ENCODE measurements at regions not wholly inside any gene's neighbourhood (a gene's known extent, or its start where the extent isn't known, plus 50 kb on each side); places are given as distances from the start of the nearest gene placed in this dataset.
"Not testable (repeated sequence)": the region's sequence is repeated elsewhere in the genome, so short reads cannot be mapped to it uniquely, and the experiment has no call there.

DNA sequence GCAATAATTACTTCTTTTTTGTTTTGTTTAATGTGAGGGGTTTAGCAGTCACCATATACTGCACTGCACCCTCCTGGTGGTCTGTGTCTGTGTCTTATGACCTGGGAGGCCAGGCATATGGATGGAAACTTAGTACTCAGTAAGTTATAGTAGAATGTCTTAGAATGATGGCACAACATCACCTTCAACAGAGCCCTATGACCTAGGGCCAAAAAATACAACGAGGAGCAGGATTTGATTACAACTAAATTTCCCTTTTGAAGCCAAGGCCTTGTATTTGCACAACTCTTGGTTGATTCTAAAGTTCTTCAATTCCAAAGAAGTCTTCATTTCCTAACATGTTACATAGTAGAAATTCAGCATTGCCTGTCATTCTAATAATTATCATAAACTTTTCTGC lies 422.1 kb upstream of the PIK3R1 start:
- Mint-ChIP-seq H3K27me3 (no peaks in the 10 kb centered on the region), H3K27ac (no peak overlapping the region), H3K9me3 (ENCODE audit: low read depth) (no peaks in the 10 kb centered on the region), H3K4me1 (ENCODE audit: low read depth) (no peaks in the 10 kb centered on the region), H3K4me3 (no peak overlapping the region), H3K36me3 (no peaks in the 10 kb centered on the region)

DNA sequence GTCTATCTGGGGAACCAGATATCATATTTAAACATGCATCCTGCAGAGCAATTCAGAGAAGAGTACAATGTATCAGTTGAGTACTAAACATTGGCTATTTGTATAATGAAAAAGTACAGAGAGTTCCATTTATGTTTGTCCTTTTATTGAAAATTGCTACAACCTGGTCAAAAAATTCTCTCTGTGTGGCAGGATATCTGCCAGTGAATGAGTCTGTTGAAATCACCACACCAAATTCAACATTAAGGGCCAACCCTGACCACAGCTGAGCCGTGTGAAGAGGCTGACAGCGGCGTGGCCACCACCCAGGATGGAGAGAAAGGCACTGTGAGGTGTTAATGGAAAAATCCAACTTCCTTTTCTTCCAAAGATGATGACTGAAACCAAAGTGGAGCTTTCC lies 422.7 kb upstream of the PIK3R1 start:
- H3K9me3 Mint-ChIP-seq (ENCODE audit: low read depth): no peaks in the 10 kb centered on the region
- H3K27ac Mint-ChIP-seq: no peak overlapping the region
- H3K36me3 Mint-ChIP-seq: no peaks in the 10 kb centered on the region
- no peaks in the 10 kb centered on the region for H3K27me3 Mint-ChIP-seq
- H3K4me1 Mint-ChIP-seq (ENCODE audit: low read depth): no peaks in the 10 kb centered on the region
- H3K4me3 Mint-ChIP-seq: no peak overlapping the region

DNA sequence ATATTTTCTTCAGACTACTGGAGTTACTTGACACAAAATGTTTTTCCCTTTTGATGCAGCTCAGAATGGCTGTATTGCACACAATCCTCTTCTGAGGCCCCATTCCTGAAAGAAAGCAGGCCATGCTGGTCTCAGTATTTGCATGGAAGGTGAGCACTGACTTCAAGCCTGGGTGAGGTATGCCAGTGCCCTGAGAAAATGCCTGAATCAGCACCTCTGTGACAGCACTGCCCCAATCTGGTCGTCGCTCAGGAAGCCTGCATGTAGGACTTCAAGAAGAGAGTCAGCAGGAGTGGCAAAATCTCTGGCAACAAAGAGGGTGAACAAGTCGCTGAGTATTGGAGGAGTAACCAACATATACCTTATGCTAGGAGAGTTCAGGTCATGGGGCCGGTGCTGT lies 425.2 kb upstream of the PIK3R1 start:
- Mint-ChIP-seq H3K9me3 (ENCODE audit: low read depth) (no peaks in the 10 kb centered on the region), H3K27ac (no peak overlapping the region), H3K27me3 (no peaks in the 10 kb centered on the region), H3K4me3 (no peak overlapping the region), H3K4me1 (ENCODE audit: low read depth) (no peaks in the 10 kb centered on the region), H3K36me3 (no peaks in the 10 kb centered on the region)

DNA sequence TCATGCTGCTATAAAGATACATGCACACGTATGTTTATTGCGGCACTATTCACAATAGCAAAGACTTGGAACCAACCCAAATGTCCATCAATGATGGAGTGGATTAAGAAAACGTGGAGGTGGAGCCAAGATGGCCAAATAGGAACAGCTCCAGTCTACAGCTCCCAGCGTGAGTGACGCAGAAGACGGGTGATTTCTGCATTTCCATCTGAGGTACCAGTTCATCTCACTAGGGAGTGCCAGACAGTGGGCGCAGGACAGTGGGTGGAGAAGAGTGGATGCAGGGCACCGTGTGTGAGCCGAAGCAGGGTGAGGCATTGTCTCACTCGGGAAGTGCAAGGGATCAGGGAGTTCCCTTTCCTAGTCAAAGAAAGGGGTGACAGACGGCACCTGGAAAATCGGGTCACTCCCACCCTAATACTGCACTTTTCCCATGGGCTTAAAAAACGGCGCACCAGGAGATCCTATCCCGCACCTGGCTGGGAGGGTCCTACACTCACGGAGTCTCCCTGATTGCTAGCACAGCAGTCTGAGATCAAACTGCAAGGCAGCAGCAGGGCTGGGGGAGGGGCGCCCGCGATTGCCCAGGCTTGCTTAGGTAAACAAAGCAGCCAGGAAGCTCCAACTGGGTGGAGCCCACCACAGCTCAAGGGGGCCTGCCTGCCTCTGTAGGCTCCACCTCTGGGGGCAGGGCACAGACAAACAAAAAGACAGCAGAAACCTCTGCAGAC lies 435.5 kb upstream of the PIK3R1 start:
- H3K4me3 Mint-ChIP-seq; H3K9me3 Mint-ChIP-seq (ENCODE audit: low read depth); H3K27ac Mint-ChIP-seq; H3K27me3 Mint-ChIP-seq; H3K36me3 Mint-ChIP-seq; H3K4me1 Mint-ChIP-seq (ENCODE audit: low read depth): not testable (repeated sequence)

DNA sequence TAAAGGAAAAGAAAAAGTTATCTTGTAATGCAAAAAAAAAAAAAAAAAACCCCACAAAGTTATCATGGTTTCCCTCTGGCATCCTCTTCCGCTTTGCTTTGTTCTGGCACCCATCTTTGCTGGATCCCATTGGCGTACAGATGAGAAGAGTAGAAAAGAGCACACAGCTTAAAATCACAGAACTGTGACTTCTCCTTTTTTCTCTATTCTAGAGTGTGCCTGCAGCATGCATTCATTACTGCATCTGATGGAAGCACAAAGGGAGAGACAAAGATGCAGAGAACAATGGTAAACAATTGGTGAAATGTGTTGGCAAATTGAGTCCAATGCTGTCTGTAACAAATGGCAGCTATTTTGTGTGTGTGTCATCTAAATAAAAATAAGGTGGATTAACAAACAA lies 440.8 kb upstream of the PIK3R1 start:
- peaks cover 2% of the 10 kb centered on the region for H3K36me3 Mint-ChIP-seq
- no peak overlapping the region for H3K4me3 Mint-ChIP-seq
- H3K9me3 Mint-ChIP-seq (ENCODE audit: low read depth): no peaks in the 10 kb centered on the region
- no peaks in the 10 kb centered on the region for H3K27me3 Mint-ChIP-seq
- no peak overlapping the region for H3K27ac Mint-ChIP-seq
- H3K4me1 Mint-ChIP-seq (ENCODE audit: low read depth): no peaks in the 10 kb centered on the region

DNA sequence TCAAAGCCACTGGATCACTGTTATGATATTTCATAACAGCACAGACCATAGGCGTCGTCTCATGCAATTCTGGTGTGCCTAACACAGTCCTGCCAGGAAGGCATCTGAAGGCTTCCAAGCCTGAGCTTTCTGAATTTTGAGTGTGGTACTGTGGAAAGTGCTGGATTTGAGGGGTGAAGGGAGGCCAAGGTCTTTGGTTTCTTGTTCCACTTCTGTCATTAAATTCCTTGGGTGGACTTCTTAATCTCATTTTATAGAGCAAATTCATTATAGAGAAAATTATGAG lies 441.3 kb upstream of the PIK3R1 start:
- H3K36me3 Mint-ChIP-seq: peaks cover 2% of the 10 kb centered on the region
- H3K9me3 Mint-ChIP-seq (ENCODE audit: low read depth): no peaks in the 10 kb centered on the region
- no peak overlapping the region for H3K27ac Mint-ChIP-seq
- H3K4me3 Mint-ChIP-seq: no peak overlapping the region
- no peaks in the 10 kb centered on the region for H3K27me3 Mint-ChIP-seq
- no peaks in the 10 kb centered on the region for H3K4me1 Mint-ChIP-seq (ENCODE audit: low read depth)

DNA sequence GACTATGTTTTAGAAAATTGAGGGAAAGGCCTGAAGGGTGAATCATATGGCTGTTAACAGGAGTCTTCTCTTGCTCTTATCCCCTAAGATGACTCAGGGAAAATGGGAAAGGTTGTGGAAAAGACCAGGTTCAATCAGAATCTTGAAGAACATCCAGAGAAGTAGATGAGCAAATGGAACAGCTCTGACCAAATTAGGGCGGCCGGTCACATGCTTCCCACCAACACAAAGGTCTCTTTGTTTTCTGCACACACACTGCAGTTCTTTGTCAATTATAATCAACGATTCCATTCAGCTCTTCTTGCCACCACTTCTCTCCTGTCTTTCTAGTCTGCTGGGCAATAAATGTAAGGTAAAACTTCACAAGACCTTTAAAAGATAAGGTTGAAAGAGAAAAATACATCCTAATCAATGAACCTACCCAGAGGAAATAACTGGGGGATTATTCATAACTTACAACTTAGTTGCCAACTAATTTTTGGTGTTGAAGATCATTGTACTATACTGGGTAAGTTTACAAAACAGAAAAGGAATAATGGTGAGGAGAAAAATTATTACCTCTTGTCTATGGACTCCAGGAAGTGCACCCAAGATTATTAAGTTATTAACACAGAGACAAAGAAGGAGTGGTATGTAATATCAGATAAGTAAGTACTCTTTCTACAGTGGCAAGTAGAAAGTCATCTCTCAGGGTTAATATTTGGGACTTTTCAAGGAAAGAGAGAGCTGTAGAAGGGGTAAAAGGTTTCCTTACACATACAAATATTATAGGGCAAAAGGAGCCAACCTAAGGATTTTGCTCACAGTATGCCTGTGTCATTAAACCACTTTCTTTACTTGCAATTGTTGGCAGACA lies 441.9 kb upstream of the PIK3R1 start:
- no peaks in the 10 kb centered on the region for H3K9me3 Mint-ChIP-seq (ENCODE audit: low read depth)
- H3K4me3 Mint-ChIP-seq: no peak overlapping the region
- H3K27me3 Mint-ChIP-seq: no peaks in the 10 kb centered on the region
- peaks cover 2% of the 10 kb centered on the region for H3K36me3 Mint-ChIP-seq
- no peaks in the 10 kb centered on the region for H3K4me1 Mint-ChIP-seq (ENCODE audit: low read depth)
- H3K27ac Mint-ChIP-seq: no peak overlapping the region

DNA sequence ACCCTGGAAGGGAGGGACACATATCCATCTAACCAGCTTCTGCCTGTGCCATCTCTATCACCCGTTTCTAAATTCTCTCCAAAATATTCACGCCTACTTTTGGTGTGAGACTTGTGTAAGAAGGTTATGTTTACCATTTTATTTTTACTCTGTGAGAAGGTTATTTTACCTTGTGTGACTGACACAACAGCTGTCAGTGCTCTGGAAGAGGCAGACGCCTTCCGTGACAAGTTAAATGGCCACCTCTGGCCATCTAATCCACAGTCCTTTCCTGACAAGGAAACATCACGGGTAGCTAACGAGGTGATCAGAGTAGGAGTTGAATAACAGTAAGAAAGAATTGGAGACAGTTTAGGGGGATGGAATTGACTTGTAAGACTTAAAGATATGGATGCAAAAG lies 443.8 kb upstream of the PIK3R1 start:
- H3K4me3 Mint-ChIP-seq: no peak overlapping the region
- no peaks in the 10 kb centered on the region for H3K27me3 Mint-ChIP-seq
- H3K9me3 Mint-ChIP-seq (ENCODE audit: low read depth): no peaks in the 10 kb centered on the region
- H3K27ac Mint-ChIP-seq: no peak overlapping the region
- H3K36me3 Mint-ChIP-seq: no peaks in the 10 kb centered on the region
- no peaks in the 10 kb centered on the region for H3K4me1 Mint-ChIP-seq (ENCODE audit: low read depth)

DNA sequence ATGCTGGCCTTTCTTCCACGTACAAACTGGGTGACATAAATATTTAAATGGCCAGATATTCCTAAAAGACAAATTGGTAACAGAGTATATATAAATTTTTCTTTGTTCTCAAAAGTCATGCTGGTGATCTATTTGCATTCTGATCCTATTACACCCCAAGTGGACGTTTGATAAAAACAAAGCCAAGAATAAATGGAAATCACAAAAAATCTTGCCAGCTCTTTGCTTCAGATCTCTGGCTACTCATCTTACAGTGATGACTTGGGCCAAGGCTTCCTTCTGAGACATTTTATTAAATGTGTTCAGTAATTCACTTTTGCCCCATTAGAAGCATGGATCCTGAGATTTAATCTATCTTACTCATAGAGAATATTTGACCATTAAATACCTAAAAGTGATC lies 444.3 kb upstream of the PIK3R1 start:
- Mint-ChIP-seq H3K4me3 (no peak overlapping the region), H3K9me3 (ENCODE audit: low read depth) (no peaks in the 10 kb centered on the region), H3K4me1 (ENCODE audit: low read depth) (no peaks in the 10 kb centered on the region), H3K27ac (no peak overlapping the region), H3K27me3 (no peaks in the 10 kb centered on the region), H3K36me3 (no peaks in the 10 kb centered on the region)

DNA sequence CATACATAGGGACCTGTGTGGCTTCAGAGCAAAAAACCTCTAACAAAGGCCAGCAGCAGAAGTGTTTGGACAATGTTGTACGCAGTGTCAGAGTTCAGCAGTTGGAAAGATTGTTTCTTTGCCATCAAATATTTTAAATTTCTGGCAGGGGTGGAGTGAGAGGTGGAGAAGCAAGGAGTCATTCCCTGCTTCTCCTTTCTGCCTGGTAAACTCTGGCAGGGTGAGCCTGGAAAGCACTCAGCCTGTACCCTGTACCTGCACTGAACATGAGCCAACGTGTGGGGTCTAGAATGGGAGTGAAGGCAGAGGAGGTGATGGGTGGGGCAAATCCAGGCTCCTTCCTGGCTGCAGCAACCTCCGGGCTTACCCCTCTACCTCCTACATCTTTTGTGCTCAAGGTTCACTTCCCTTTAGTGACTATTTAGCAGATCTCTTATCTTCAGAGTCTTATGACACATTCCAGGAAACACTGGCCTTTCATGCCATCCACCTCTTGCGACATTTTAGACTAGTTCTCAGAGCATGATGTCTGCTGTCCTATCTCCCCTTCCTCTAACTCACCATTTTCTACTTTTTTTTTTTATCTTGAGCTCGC lies 445.0 kb upstream of the PIK3R1 start:
- no peak overlapping the region for H3K27ac Mint-ChIP-seq
- H3K4me1 Mint-ChIP-seq (ENCODE audit: low read depth): no peaks in the 10 kb centered on the region
- no peak overlapping the region for H3K4me3 Mint-ChIP-seq
- no peaks in the 10 kb centered on the region for H3K36me3 Mint-ChIP-seq
- no peaks in the 10 kb centered on the region for H3K27me3 Mint-ChIP-seq
- H3K9me3 Mint-ChIP-seq (ENCODE audit: low read depth): no peaks in the 10 kb centered on the region

DNA sequence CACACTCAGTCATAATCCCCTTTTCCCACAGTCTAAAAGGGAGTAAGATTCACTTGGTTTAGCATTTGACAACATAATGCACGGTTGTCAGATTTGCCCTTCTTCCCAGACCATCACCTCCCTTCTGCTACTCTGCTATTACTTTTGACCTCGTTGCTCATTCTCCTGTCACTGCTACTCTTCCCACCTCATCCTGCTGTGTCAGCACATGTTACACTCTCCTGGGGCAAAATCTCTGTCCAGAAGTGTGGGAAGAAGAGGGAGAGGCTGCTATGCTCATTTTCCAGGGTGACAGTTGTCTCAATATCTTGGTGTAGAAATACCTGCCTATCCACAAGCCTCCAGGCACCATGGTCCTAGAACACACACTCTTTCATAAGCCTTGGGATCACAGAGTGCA lies 449.9 kb upstream of the PIK3R1 start:
- Mint-ChIP-seq H3K4me1 (ENCODE audit: low read depth) (no peaks in the 10 kb centered on the region), H3K9me3 (ENCODE audit: low read depth) (no peaks in the 10 kb centered on the region), H3K4me3 (no peak overlapping the region), H3K36me3 (no peaks in the 10 kb centered on the region), H3K27me3 (no peaks in the 10 kb centered on the region), H3K27ac (no peak overlapping the region)

DNA sequence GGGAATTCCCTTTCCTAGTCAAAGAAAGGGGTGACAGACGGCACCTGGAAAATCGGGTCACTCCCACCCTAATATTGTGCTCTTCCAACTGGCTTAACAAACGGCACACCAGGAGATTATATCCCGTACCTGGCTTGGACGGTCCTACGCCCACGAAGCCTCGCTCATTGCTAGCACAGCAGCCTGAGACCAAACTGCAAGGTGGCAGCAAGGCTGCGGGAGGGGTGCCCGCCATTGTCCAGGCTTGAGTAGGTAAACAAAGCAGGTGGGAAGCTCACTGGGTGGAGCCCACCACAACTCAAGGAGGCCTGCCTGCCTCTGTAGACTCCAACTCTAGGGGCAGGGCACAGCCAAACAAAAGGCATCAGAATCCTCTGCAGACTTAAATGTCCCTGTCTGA lies 457.8 kb upstream of the PIK3R1 start:
- H3K4me3 Mint-ChIP-seq; H3K4me1 Mint-ChIP-seq (ENCODE audit: low read depth); H3K9me3 Mint-ChIP-seq (ENCODE audit: low read depth); H3K27me3 Mint-ChIP-seq; H3K27ac Mint-ChIP-seq; H3K36me3 Mint-ChIP-seq: not testable (repeated sequence)

DNA sequence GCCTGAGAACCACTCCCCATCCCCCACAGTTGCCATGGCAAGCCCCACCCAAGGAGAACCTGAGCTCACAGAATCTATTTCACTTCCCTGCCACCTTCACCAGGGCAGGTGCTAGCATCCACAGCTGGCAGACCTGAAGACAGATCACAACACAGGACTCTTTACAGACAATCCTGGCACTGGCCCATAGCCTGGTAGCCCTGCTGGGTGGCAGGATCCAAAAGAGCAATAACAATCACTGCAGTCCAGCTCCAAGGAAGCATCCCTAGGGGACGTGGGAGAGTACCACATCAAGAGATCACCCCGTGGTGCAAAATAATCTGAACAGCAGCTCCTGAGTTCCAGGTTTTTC lies 463.2 kb upstream of the PIK3R1 start:
- Mint-ChIP-seq H3K4me3 (no peak overlapping the region), H3K27me3 (no peaks in the 10 kb centered on the region), H3K27ac (no peak overlapping the region), H3K9me3 (ENCODE audit: low read depth) (peaks cover 7% of the 10 kb centered on the region), H3K36me3 (peaks cover 7% of the 10 kb centered on the region), H3K4me1 (ENCODE audit: low read depth) (no peaks in the 10 kb centered on the region)

DNA sequence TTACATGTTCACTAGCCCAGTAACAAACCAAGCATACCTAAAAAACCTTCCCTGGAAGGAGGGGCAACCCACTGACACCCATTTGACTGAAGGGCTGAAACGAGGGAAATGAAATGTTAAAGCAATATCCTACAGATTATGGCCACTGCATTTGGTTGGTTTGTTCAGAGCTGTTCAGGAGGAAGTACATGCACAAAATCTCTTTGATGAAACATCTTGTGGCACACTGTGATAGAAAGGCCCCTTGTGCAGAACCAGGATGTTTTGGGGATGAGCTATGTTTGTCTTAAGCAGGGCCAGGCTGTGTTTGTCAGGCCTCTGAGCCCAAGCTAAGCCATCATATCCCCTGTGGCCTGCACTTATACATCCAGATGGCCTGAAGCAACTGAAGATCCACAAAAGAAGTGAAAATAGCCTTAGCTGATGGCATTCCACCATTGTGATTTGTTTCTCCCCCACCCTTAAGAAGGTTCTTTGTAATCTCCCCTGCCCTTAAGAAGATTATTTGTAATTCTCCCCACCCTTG lies 467.3 kb upstream of the PIK3R1 start:
- Mint-ChIP-seq H3K36me3 (peaks cover 9% of the 10 kb centered on the region), H3K9me3 (ENCODE audit: low read depth) (peaks cover 17% of the 10 kb centered on the region)

DNA sequence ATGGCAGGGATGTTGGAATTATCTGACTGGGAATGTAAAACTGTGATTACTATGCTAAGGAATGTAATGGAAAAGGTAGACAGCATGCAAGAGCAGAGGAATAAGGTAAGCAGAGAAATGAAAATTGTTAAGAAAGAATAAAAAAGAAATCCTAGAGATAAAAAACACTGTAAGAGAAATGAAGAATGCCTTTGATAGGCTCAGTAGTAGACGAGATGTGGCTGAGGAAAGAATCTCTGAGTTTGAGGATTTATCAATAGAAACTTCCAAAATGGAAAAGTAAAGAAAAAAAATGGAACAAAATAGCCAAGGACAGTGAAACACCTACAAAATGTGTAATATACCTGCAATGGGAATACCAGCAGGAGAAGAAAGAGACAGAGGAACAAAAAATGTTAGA lies 468.5 kb upstream of the PIK3R1 start:
- Mint-ChIP-seq H3K4me1 (ENCODE audit: low read depth) (no peaks in the 10 kb centered on the region), H3K4me3 (no peak overlapping the region), H3K9me3 (ENCODE audit: low read depth) (peaks cover 17% of the 10 kb centered on the region), H3K27ac (no peak overlapping the region), H3K36me3 (peaks cover 9% of the 10 kb centered on the region), H3K27me3 (no peaks in the 10 kb centered on the region)

More for the DNA sequence above, 467.3 kb upstream of the PIK3R1 start:
- Mint-ChIP-seq H3K27ac (no peak overlapping the region), H3K4me3 (no peak overlapping the region), H3K4me1 (ENCODE audit: low read depth) (no peaks in the 10 kb centered on the region), H3K27me3 (no peaks in the 10 kb centered on the region)

Data from activated naive CD8-positive, alpha-beta T cell (primary cell).